Activated T-helper 1 cell treated with anti-CD3 and anti-CD28 coated beads, Interleukin-12 subunit alpha, Interleukin-12 subunit beta, Interleukin-2, Interleukin-4 antibody, amounts not matched to agents 30 ng/mL and 10 ng/mL and 1 ng/mL, durations not matched to agents 14 hours and 24 hours and 36 hours (primary cell): ENCODE measurements at regions not wholly inside any gene's neighbourhood (a gene's known extent, or its start where the extent isn't known, plus 50 kb on each side); places are given as distances from the start of the nearest gene placed in this dataset.
"Not testable (repeated sequence)": the region's sequence is repeated elsewhere in the genome, so short reads cannot be mapped to it uniquely, and the experiment has no call there.

ENCODE experiments used
- DNase-seq: peaks from one replicate; pipeline ENCODE4 v3.0.0; 2021; ENCODE audit warnings: low spot score
- H3K27ac Mint-ChIP-seq: one replicate; pipeline ENCODE4 v1.8.0; 2021; ENCODE audit warnings: mild to moderate bottlenecking, mixed read lengths
- H3K27me3 Mint-ChIP-seq: one replicate; pipeline ENCODE4 v1.8.0; 2022; ENCODE audit warnings: mild to moderate bottlenecking, moderate library complexity, mixed read lengths; ENCODE audit not compliant: insufficient read depth
- H3K36me3 Mint-ChIP-seq: one replicate; pipeline ENCODE4 v1.8.0; 2021; ENCODE audit warnings: low read depth, mixed read lengths
- H3K4me1 Mint-ChIP-seq: one replicate; pipeline ENCODE4 v1.8.0; 2021; ENCODE audit warnings: low read depth, mixed read lengths
- H3K4me3 Mint-ChIP-seq: one replicate; pipeline ENCODE4 v1.8.0; 2021; ENCODE audit warnings: mild to moderate bottlenecking, moderate library complexity, mixed read lengths
- H3K9me3 Mint-ChIP-seq: one replicate; pipeline ENCODE4 v1.8.0; 2021; ENCODE audit warnings: mixed read lengths
- intact Hi-C: fragments of 100-400 bp; cut with micrococcal nuclease; formaldehyde crosslinking; loops from one replicate; pipeline ENCODE4 v1.15.1; 2024

DNA sequence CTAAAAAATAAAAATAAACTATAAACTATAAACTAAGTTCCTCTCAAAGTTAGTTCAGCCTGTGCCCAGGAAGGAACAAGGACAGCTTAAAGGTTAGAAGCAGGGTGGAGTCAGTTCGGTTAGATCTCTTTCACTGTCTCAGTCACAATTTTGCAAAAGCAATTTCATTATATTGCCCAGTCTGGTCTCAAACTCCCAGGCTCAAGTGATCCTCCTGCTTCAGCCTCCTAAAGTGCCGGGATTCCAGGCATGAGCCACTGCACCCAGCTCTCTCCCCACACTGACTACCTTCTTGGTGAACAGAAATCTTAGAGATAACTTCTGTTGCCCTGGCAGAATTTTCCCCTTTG, 146.3 kb upstream of the TRIM24 start:
- no peaks in the 10 kb centered on the region for H3K36me3 Mint-ChIP-seq
- no peaks in the 10 kb centered on the region for H3K4me1 Mint-ChIP-seq
- no peaks in the 10 kb centered on the region for H3K9me3 Mint-ChIP-seq
- no peak overlapping the region for H3K4me3 Mint-ChIP-seq
- no peak for DNase-seq
- intact Hi-C loops = no loop called here
- H3K27me3 Mint-ChIP-seq = peaks cover 4% of the 10 kb centered on the region
- H3K27ac Mint-ChIP-seq = no peak overlapping the region

DNA sequence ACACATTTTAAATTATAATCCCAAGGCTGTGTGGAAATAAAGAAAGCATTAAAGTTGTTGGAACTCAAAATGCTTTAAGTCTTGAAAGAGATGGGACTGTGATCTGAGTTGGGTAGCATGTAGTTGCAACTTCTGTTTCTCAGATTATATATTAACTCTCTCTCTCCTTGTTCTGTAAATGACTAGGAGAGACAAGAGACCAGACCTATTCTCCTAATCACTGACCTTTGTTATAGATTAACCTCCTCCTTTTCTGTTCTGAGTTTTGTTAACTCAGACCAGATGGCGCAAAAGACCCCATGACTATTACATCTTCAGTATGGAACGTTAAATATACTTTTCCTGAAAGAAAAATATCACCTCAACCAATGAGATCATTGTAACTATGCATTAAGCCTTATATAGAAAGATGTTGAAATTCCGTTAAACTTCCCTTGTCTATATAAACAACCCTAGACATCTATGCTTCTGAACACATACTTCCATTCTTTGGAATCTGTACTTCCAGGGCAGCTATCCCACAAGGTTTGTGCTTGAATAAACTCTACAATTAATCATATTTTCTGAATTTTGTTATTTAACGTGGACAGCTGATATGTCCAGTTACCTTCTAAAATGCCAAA, 143.5 kb upstream of the TRIM24 start:
- Mint-ChIP-seq H3K27ac (no peak overlapping the region), H3K4me1 (no peaks in the 10 kb centered on the region), H3K36me3 (no peaks in the 10 kb centered on the region), H3K9me3 (no peaks in the 10 kb centered on the region), H3K27me3 (peaks cover 4% of the 10 kb centered on the region), H3K4me3 (no peak overlapping the region)
- intact Hi-C loops = no loop called here
- no peak for DNase-seq

DNA sequence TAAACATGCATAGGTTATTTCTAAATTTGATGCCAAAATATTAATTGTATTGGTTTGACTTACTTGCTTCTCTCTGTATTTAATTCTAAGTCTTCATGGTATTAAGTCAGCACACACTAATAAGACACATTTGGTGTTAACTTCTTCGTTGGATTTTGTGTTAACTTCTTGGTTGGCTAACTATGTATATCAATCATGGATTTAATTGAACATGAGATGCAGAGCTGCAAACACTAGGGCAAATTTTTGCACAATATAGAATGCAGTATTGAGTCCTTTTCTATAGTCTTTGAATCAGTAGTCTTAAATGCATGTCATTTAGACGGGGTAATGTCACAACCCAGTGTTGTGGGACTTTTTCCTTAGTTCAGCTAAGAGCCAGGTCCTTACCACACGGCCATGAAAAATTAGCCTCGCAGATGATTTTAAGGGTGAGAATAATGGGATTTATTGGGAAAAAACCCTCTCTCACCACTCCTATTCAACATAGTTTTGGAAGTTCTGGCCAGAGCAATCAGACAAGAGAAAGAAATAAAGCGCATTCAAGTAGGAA, 142.9 kb upstream of the TRIM24 start:
- no peak overlapping the region for H3K4me3 Mint-ChIP-seq
- H3K9me3 Mint-ChIP-seq = no peaks in the 10 kb centered on the region
- intact Hi-C loops = no loop called here
- DNase-seq = no peak
- no peaks in the 10 kb centered on the region for H3K4me1 Mint-ChIP-seq
- no peak overlapping the region for H3K27ac Mint-ChIP-seq
- peaks cover 4% of the 10 kb centered on the region for H3K27me3 Mint-ChIP-seq
- H3K36me3 Mint-ChIP-seq = no peaks in the 10 kb centered on the region

DNA sequence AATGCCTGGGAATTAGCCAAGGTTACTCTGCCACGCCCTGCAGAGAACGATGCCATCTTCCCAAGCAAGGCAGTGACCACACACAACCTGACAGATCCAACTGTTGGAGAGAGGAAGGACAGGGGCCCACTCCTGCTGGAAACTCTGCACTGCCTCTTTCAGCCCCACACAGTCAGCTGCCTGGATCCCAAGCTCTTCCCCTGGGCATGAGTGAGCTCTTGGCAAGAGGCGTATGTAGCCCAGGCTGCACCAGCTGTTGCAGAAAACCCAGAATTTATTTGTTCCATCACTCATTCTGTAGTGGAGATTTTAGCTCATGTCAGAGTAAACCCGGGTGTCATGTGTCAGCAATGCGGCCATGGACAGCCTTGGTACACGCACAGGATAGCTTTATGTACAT, 135.1 kb upstream of the TRIM24 start:
- Mint-ChIP-seq H3K36me3 (no peaks in the 10 kb centered on the region), H3K4me3 (no peak overlapping the region), H3K27ac (no peak overlapping the region), H3K4me1 (no peaks in the 10 kb centered on the region), H3K9me3 (peaks cover 22% of the 10 kb centered on the region), H3K27me3 (peaks cover 1% of the 10 kb centered on the region)
- intact Hi-C loops = no loop called here
- no peak for DNase-seq

DNA sequence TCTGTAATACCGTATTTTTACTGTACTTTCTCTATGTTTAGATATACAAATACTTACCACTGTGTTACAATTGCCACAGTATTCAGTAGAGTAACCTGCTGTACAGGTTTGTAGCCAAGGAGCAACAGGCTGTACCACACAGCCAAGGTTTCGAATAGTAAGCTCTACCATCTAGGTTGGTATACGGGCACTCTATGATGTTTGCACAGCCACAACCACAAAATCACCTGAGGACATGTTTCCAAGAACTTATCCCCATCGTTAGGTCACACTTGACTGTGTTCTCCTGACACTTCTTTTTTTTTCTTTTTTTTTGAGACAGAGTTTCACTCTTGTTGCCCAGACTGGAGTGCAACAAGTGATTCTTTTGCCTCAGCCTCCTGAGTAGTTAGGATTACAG, 134.6 kb upstream of the TRIM24 start:
- Mint-ChIP-seq H3K36me3 (no peaks in the 10 kb centered on the region), H3K9me3 (peaks cover 26% of the 10 kb centered on the region), H3K27me3 (peaks cover 1% of the 10 kb centered on the region), H3K27ac (no peak overlapping the region), H3K4me1 (no peaks in the 10 kb centered on the region), H3K4me3 (no peak overlapping the region)
- DNase-seq = no peak
- intact Hi-C loops = no loop called here

DNA sequence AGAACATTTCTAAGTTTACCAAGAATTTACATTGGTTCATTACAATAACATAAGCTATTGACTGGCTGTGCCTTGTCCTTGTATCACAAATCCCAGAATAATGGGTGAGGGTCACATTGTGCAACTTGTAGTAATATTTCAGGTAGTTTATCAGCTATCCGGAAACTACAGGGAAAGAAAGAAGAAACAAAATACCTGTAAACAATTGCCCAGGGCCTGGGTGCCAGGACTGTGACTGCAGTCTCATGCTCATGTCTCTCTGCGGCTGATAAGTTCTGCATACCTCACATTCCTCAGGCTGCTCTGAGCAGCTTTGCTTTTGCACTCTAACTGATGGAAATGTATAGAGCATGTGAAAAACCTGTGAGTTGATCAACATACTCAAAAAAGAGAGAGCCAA, 131.8 kb upstream of the TRIM24 start:
- no peaks in the 10 kb centered on the region for H3K36me3 Mint-ChIP-seq
- no peak for DNase-seq
- H3K4me3 Mint-ChIP-seq = no peak overlapping the region
- no peaks in the 10 kb centered on the region for H3K27me3 Mint-ChIP-seq
- H3K27ac Mint-ChIP-seq = no peak overlapping the region
- intact Hi-C loops = no loop called here
- no peaks in the 10 kb centered on the region for H3K4me1 Mint-ChIP-seq
- H3K9me3 Mint-ChIP-seq = peaks cover 33% of the 10 kb centered on the region

DNA sequence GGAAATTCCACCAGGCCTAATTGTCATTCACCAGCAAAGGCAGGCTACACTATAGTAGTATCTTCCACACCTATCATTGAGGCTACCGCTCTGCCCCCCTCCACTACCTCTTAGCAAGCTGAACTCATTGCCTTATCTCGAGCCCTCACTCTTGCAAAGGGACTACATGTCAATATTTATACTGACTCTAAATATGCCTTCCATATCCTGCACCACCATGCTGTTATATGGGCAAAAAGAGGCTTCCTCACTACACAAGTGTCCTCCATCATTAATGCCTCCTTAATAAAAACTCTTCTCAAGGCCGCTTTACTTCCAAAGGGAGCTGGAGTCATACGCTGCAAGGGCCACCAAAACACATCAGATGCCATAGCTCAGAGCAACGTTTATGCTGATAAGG, 127.2 kb upstream of the TRIM24 start:
- intact Hi-C loops, H3K4me3 Mint-ChIP-seq, H3K27me3 Mint-ChIP-seq, H3K4me1 Mint-ChIP-seq, H3K27ac Mint-ChIP-seq, H3K36me3 Mint-ChIP-seq, DNase-seq: not testable (repeated sequence)
- peaks cover 31% of the 10 kb centered on the region for H3K9me3 Mint-ChIP-seq

DNA sequence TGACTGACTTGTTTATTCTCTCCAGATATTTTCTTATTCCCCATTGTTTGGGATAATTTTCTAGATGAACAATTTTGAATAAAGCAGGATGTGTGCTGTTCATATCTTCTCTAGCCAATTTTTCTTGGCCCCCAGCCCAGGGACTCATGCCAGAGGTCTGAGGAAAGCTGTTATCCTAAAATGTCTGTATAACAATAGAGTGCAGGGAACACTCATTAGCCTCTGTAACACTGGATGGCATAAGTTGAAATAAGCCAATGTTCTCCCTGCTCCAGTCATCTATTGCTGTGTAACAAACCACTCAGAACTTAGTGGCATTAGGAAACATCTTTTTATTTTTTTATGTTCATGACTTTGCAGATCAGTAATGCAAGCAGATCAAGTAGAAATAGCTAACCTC, 121.7 kb upstream of the TRIM24 start:
- H3K9me3 Mint-ChIP-seq = peaks cover 45% of the 10 kb centered on the region
- H3K27ac Mint-ChIP-seq = no peak overlapping the region
- intact Hi-C loops = no loop called here
- H3K4me1 Mint-ChIP-seq = no peaks in the 10 kb centered on the region
- H3K4me3 Mint-ChIP-seq = no peak overlapping the region
- no peaks in the 10 kb centered on the region for H3K27me3 Mint-ChIP-seq
- no peak for DNase-seq
- H3K36me3 Mint-ChIP-seq = no peaks in the 10 kb centered on the region

DNA sequence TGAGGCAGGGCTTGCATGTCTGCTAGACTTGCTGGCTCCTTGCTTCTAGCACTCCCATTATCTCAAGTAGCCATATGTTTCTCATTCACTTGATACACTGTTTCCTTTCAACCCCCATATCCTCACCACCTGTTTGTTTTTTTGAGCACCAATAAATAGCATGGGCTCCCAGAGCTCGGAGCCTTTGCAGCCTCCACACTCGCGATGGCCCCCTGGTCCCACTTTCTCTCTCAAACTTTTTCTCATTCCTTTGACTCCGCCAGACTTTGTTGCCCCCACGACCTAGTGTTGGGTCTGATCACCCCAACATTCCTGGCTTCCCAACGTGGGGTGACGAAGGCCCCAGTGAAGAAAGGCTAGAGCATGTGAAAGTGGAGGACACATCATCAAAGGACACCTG, 120.8 kb upstream of the TRIM24 start:
- H3K9me3 Mint-ChIP-seq = peaks cover 49% of the 10 kb centered on the region
- DNase-seq, H3K4me1 Mint-ChIP-seq, H3K4me3 Mint-ChIP-seq, intact Hi-C loops, H3K36me3 Mint-ChIP-seq, H3K27ac Mint-ChIP-seq, H3K27me3 Mint-ChIP-seq: not testable (repeated sequence)

DNA sequence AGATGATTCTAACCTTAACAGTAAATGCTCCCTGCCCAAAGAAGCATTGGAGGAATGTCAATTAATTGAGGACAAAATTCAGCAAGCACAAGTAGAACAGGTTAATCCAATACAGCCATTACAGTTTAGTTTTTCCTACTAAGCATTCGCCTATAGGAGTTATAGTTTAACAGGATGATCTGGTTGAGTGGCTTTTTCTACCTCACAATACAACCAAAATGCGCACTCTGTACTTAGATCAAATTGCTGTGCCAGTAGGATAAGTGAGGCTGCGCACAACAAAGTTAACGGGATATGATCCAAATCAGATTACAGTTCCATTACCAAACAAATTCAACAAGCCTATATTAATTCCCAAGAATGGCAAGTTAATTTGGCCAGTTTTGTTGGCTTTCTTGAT, 117.1 kb upstream of the TRIM24 start:
- Mint-ChIP-seq H3K27ac (no peak overlapping the region), H3K4me3 (no peak overlapping the region), H3K36me3 (no peaks in the 10 kb centered on the region), H3K9me3 (peaks cover 49% of the 10 kb centered on the region), H3K4me1 (no peaks in the 10 kb centered on the region), H3K27me3 (peaks cover 1% of the 10 kb centered on the region)
- intact Hi-C loops = no loop called here
- no peak for DNase-seq

DNA sequence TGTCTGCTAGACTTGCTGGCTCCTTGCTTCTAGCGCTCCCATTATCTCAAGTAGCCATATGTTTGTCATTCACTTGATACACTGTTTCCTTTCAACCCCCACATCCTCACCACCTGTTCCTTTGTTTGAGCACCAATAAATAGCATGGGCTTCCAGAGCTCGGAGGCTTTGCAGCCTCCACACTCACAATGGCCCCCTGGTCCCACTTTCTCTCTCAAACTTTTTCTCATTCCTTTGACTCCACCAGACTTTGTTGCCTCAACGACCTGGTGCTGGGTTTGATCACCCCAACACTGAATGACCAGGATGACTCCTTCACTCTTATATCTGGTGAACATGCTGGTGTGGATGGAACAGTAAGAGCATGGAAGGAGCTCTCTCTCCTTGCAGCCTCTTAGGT, 114.5 kb upstream of the TRIM24 start:
- no peak for DNase-seq
- peaks cover 35% of the 10 kb centered on the region for H3K9me3 Mint-ChIP-seq
- no peaks in the 10 kb centered on the region for H3K36me3 Mint-ChIP-seq
- intact Hi-C loops = no loop called here
- H3K27ac Mint-ChIP-seq = no peak overlapping the region
- no peak overlapping the region for H3K4me3 Mint-ChIP-seq
- H3K4me1 Mint-ChIP-seq = no peaks in the 10 kb centered on the region
- peaks cover 4% of the 10 kb centered on the region for H3K27me3 Mint-ChIP-seq

DNA sequence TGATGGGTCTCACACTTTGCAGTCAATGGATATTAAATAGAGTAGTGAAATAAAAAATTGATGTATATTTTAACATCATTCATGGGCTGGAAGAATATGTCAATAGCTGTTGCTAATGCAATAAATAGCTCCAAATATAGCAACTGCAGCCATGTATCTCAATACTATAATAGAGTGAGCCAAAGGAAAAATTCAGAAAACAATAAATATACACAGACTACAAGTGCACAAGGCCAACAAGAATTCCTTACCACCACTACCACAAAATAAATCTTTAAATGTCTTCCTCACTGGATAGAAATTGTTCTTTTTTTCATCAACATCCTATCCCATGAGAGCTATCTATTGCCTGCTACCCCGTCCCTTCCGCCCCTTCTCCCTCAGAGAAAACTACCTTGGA, 113.1 kb upstream of the TRIM24 start:
- DNase-seq = no peak
- intact Hi-C loops = no loop called here
- Mint-ChIP-seq H3K4me3 (no peak overlapping the region), H3K27ac (no peak overlapping the region), H3K4me1 (no peaks in the 10 kb centered on the region), H3K36me3 (no peaks in the 10 kb centered on the region), H3K9me3 (peaks cover 25% of the 10 kb centered on the region), H3K27me3 (peaks cover 4% of the 10 kb centered on the region)

DNA sequence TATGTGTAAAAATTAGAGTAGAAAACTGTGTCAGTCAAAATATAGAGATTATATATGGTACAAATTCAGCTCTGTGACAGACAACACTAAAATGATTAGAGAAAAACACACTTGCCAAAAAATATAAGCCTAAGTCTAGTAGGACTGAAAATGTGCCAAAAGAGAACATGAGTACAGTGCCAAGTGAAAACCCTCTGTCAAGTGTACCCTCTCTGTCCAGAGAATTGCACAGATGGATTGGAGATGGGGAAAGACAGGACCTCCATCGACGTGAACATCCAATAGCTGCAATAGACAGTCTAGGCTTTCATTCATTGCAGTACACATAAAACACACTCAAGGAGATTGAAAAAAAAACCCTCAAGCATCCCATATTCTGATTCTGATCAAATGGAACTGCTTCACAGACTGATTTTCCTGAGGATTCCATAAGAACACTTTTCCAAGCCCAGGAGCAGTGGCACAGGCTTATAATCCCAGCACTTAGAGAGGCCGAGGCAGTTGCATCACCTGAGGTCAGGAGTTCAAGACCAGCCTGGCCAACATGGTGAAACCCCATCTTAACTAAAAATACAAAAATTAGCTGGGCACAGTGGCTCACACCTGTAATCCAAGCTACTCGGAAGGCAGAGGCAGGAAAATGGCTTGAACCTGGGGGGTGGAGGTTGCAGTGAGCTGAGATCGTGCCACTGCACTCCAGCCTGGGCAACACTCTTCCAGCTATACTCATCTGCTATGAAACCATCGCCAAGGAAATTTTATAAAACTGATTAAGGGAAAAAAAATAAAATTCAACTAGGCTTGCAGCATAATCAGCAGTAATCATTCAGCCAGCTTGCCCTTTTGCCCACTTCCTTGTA, 110.0 kb upstream of the TRIM24 start:
- Mint-ChIP-seq H3K4me3 (no peak overlapping the region), H3K4me1 (no peaks in the 10 kb centered on the region), H3K9me3 (peaks cover 12% of the 10 kb centered on the region), H3K27me3 (peaks cover 3% of the 10 kb centered on the region), H3K36me3 (no peaks in the 10 kb centered on the region), H3K27ac (no peak overlapping the region)
- DNase-seq = no peak
- intact Hi-C loops = no loop called here
